ENCODE measurements at regions not wholly inside any gene's neighbourhood (a gene's known extent, or its start where the extent isn't known, plus 50 kb on each side); places are given as distances from the start of the nearest gene placed in this dataset.

GRCh38 chr20:56896447-56896846, 267.3 kb downstream of the TFAP2C start:
- Histone ChIP-seq H3K27me3 (ENCODE audit: control insufficient read depth, insufficient read depth, low read length) (no peaks in the 10 kb centered on the region), H3K27ac (ENCODE audit: low read length) (no peak overlapping the region), H3K4me1 (ENCODE audit: control insufficient read depth, insufficient read depth, low read length) (no peaks in the 10 kb centered on the region), H3K9me3 (ENCODE audit: control insufficient read depth, insufficient read depth, low read depth, low read length) (no peaks in the 10 kb centered on the region), H3K4me3 (ENCODE audit: low read depth in 2 of 2, low read length in 2 of 2) (no peak overlapping the region), H3K36me3 (ENCODE audit: control insufficient read depth, insufficient read depth, low read length) (no peaks in the 10 kb centered on the region)
- no peak for DNase-seq (ENCODE audit: low read depth, low spot score)
- ATAC-seq: no peak
- CTCF ChIA-PET: no interaction called here
- in situ Hi-C loops (cut with HindIII; ENCODE audit: low pct_unique_long_range_greater_than_20kb, low sequenced_read_pairs): no loop called here
- intact Hi-C loops (cut with micrococcal nuclease; ENCODE audit: unreplicated experiment): no loop called here
- BruUV-seq (replicated peaks): no TSS peak
- TF ChIP-seq CTCF (IDR thresholded peaks at IDR 0.05): no peak
- no peak for TF ChIP-seq POLR2AphosphoS5 (IDR thresholded peaks at IDR 0.05; ENCODE audit: low read depth, low read length)
- no peak for TF ChIP-seq TCF7L2 (IDR thresholded peaks at IDR 0.05; ENCODE audit: low read depth, low read length)
- TF ChIP-seq SIN3A (IDR thresholded peaks at IDR 0.05; ENCODE audit: borderline replicate concordance, insufficient read depth, low read depth, low read length): no peak
- no peak for TF ChIP-seq REST (IDR thresholded peaks at IDR 0.05; ENCODE audit: insufficient read depth in 1 of 2, low read depth in 2 of 2, low read length in 1 of 2)
- POLR2A ChIA-PET: no interaction called here

- ChIA-PET CTCF (no interaction called here), POLR2A (no interaction called here)
- intact Hi-C loops (cut with micrococcal nuclease; ENCODE audit: unreplicated experiment): no loop called here
- in situ Hi-C loops (cut with HindIII; ENCODE audit: low pct_unique_long_range_greater_than_20kb, low sequenced_read_pairs): no loop called here
- Histone ChIP-seq H3K4me3 (ENCODE audit: low read depth in 2 of 2, low read length in 2 of 2) (no peak overlapping the region), H3K36me3 (ENCODE audit: control insufficient read depth, insufficient read depth, low read length) (no peaks in the 10 kb centered on the region), H3K9me3 (ENCODE audit: control insufficient read depth, insufficient read depth, low read depth, low read length) (no peaks in the 10 kb centered on the region), H3K4me1 (ENCODE audit: control insufficient read depth, insufficient read depth, low read length) (no peaks in the 10 kb centered on the region), H3K27ac (ENCODE audit: low read length) (no peak overlapping the region), H3K27me3 (ENCODE audit: control insufficient read depth, insufficient read depth, low read length) (no peaks in the 10 kb centered on the region)
- BruUV-seq (replicated peaks): no TSS peak
- no peak for DNase-seq (ENCODE audit: low read depth, low spot score)
- ATAC-seq: no peak
- no peak for TF ChIP-seq TCF7L2 (IDR thresholded peaks at IDR 0.05; ENCODE audit: low read depth, low read length)
- TF ChIP-seq CTCF (IDR thresholded peaks at IDR 0.05): no peak
- TF ChIP-seq POLR2AphosphoS5 (IDR thresholded peaks at IDR 0.05; ENCODE audit: low read depth, low read length): no peak
- TF ChIP-seq SIN3A (IDR thresholded peaks at IDR 0.05; ENCODE audit: borderline replicate concordance, insufficient read depth, low read depth, low read length): no peak
- no peak for TF ChIP-seq REST (IDR thresholded peaks at IDR 0.05; ENCODE audit: insufficient read depth in 1 of 2, low read depth in 2 of 2, low read length in 1 of 2)
These were observed 268.3 kb downstream of the TFAP2C start for GRCh38 chr20:56897318-56897957.
